Nucleus accumbens (tissue), 56 donors: ENCODE measurements at regions not wholly inside any gene's neighbourhood (a gene's known extent, or its start where the extent isn't known, plus 50 kb on each side); places are given as distances from the start of the nearest gene placed in this dataset.

Experiments
- DNase-seq, 56 donors: peaks; one replicate each; lab custom pipeline; 2025; lab: John Stamatoyannopoulos, UW

- DNase-seq, result no peak
These were observed 425.0 kb downstream of the HTR7 start for GRCh38 chr10:90432866-90433265.

- DNase-seq, result no peak
These were observed 422.5 kb downstream of the HTR7 start for GRCh38 chr10:90435296-90435695.

GRCh38 chr10:90437452-90437851 lies 420.4 kb downstream of the HTR7 start:
- DNase-seq, result no peak

DNA sequence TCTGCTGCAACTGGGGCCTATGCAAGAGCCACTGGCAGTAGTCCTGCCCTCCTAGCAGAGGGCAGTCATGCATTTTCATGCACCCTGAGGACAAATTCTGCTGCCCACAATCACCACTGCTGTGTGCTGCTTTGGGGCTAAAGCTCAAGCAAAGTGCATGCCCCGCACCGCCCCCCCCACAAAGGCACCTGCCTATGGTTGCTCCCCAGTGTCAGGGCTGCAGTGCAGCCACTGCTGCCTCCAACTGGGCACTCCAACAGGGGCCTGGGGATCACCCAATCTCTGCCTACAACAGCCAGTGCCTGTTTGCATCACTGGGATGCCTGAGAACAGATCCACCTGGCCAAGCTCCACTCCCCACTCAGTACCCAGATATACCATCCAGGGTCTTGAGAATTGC lies 417.0 kb downstream of the HTR7 start:
- no peak for DNase-seq

DNA sequence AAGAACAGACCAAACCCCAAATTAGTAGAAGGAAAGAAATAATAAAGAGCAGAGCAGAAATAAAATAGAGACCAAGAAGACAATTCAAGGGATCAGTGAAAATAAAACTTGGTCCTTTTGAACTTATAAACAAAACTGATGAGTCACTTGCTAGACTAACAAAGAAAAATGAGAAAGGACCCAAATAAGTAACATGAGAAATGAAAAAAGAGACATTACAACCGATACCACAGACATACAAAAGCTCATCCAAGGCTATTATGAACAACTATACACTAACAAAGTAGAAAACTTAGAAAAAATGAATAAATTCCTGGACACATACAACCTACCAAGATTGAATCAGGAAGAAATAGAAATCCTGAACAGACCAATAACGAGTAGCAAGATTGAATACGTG lies 414.5 kb downstream of the HTR7 start:
- DNase-seq, result no peak

GRCh38 chr10:90447831-90448230 lies 410.0 kb downstream of the HTR7 start:
- no peak for DNase-seq

DNA sequence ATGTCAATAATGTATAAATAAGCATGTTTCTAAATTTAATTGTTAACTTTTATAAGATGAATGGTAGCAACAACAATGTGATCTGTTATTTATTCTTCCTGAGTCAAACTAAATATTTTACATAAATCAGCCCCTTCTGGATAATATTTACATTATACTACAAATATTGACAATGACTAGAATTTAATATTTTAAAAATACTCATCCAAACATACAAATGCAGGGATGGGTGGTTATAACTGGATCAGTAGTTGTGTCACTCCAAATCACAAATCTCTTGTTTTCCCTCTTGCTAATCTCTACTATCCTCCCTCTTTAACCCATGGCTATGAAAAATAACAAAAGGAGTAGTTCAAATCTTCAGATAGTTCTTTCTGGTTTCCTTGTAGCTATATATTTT lies 407.0 kb downstream of the HTR7 start:
- DNase-seq, result no peak

GRCh38 chr10:90451283-90451682 lies 406.6 kb downstream of the HTR7 start:
- DNase-seq, result no peak

DNA sequence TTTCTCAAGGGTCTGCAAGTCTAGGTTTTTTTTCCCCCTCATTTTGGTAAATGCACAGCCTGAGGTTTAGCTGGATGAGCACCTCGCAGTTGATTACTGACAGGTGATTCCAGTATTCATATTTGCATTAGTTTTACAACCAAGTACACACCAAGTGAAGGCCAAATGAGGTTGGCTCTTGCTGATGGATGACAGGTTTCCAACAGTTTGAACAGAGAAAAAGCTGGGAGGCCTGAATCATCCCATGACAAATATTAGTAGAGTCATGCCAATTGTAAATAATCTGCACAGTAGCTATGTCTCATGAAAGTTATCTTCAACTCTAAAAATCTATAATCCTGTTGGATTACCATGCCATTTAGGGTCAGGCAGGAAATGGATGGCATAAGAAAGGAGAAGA lies 399.8 kb downstream of the HTR7 start:
- no peak for DNase-seq

- DNase-seq, result no peak
These were observed 399.3 kb downstream of the HTR7 start for GRCh38 chr10:90458571-90458970.

DNA sequence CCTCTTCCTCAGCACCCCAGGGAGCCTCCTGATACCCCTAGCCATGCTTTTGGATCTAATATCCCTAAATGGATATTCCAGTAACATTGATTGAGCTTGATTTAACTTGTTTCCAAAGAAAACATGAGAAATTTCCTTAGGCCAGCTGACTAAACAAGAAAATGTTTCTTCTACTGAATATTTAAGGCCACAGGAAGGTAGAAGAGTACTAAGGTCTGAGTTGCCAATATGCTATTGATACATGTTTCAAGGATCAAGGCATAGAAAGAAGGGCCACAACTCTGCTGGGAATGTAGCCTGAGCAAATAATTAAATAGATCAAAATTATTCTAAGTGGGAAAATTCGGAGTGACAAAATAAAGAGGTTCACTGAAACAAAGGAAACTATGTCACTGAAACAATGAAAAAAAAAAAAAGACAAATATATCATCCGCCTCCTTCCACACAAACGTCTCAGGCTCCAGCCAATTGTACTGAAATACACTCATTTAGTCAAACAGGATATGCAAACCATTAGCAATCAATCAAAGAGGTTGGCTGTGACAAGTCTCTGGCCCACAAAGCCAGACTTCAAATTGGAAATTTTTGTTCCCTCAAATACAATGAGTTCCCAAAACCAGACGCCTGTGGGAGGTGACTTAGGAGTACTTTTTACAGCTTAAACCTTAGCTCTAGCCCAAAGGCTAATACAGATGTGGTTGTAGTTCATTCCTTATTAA lies 396.2 kb downstream of the HTR7 start:
- no peak for DNase-seq

DNA sequence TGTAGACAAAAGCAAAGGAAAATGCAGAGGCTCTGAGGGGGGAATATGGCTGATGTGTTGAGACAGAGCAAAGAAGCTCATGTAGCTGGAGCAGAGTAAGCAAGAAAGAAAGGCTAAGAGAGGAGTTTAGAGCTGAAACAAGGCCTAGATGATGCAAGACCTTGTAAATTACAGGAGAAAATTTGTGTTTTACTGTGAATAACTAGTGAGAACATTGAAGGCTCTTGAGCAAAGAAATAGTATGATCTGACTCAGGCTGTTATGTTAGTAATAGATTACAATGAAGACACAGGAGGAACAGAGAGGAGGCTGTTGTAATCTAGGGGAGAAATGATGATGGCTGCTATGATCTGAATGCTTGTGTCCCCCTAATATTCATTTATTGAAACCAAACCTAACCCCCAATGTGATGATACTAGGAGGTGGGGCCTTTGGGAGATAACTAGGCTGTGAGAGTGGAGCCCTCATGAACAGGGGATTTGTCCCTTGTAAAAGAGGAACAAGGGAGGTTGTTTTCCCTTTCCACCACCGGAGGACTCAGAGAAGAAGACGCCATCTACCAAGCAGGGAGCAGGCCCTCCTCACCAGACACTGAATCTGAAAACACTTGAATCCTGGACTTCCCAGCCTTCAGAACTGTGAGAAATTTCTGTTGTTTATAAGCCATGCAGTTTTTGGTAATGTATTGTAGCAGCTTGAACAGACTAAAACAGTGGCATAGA lies 394.9 kb downstream of the HTR7 start:
- DNase-seq, result no peak

DNA sequence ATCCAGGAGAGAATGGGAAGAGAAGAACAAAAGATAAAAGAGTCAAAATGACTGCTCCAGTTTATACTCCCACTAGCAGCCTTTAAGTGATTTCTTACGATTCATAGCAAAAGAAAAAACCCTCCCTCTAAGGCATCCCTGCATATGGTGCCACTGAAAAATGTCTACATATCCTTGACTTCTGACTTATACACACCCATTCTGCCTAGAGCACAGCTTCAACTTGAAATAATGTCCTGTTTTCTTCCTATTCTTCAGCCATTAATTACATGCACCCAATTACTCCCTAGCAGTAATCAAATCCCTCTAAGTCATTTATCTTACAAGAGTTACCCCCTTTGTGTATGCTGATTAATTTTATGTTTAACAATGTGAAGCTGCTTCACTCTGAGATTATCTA lies 393.5 kb downstream of the HTR7 start:
- no peak for DNase-seq

GRCh38 chr10:90470966-90471365 lies 386.9 kb downstream of the HTR7 start:
- no peak for DNase-seq

DNA sequence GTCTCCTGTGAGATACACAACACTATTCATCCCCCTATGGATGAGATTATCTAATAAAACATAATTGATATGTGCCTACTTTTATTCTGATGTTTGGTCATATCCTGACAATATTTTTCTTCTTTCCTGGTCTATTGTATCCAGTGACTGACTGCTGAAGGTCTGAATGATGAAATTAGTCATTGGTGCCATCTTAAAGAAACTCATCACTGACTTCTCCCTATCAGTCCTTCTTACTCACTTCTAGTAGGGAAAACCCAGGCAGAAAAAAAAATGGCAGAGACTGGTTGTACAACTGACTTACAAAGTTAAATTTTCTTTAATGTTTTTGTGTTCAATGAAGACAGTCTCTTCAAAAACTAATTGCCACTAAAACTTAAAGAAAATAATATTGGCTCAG lies 377.4 kb downstream of the HTR7 start:
- DNase-seq, result no peak

DNA sequence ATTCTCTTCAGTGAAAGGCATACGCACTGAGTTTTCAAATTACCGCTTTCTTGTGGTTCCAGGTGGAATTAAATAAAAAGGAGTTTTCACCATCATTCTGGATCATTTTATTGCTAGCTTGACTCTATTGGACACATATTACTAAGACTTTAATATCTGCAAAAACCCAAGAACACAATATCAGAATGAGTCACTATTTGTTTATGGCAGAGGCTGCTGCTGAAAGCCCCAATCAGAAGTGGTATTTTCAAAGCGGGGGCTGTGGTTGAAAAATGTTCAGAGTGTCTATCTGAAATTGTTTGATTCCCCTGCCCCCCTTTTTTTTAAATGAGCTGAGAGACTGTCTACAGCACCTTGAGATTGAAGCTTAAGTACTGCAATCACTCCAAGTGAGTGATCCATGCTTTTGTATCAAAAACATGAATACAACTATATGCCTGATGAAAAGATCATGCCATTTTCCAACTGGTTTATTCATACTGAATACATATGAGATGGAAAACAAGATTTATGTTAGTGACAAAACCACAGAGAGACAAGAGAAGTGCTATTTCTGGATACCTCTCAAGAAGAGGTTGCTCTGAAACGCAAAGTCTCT lies 376.4 kb downstream of the HTR7 start:
- DNase-seq, result no peak

- DNase-seq, result no peak
These were observed 373.3 kb downstream of the HTR7 start for GRCh38 chr10:90484518-90484917.

GRCh38 chr10:90494183-90494582 lies 363.7 kb downstream of the HTR7 start:
- no peak for DNase-seq

- DNase-seq, result no peak
These were observed 353.7 kb downstream of the HTR7 start for GRCh38 chr10:90504172-90504571.

DNA sequence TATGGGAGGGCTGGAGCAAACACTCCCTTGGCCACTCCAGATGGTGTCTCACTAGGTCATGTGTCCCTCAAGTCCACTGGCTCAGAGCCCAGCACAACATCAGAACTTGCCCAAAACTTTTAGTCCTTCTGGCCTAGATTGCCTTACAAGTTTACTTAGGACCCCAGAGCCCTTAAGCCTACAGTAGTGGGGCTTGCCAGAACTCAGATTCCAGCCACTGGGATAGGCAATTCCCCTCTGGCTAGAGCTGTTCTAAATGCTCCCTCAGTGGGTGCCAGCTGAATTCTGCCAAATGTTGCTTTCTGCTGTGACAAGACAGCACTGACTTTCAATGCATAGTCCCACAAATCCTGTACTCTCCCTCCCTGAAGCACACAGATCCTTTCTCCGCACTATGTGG lies 331.1 kb downstream of the HTR7 start:
- DNase-seq, result no peak

GRCh38 chr10:90530521-90530920 lies 327.3 kb downstream of the HTR7 start:
- no peak for DNase-seq

DNA sequence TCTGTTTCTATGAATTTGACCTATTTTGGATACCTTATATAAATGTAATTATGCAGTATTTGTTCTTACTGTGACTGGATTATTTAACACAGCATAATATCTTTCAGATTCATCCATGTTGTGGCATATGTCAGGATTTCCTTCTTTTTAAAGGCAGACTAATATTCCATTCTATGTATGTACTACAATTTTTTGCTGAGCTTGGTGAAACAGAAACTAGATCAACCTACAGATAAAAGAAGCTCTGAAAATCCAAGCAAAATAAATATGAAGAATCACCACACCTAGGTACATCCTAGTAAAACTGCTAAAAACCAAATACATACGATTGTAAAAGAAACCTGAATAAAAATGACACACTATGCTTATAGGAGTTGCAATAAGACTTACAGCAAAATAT lies 300.5 kb downstream of the HTR7 start:
- DNase-seq, result no peak
